ENCODE measurements at regions not wholly inside any gene's neighbourhood (a gene's known extent, or its start where the extent isn't known, plus 50 kb on each side); places are given as distances from the start of the nearest gene placed in this dataset.

- Histone ChIP-seq H3K36me3 (ENCODE audit: insufficient read depth, low read length) (no peaks in the 10 kb centered on the region), H3K27ac (ENCODE audit: low read depth in 1 of 2, low read length in 2 of 2) (no peak overlapping the region), H3K9me3 (ENCODE audit: control insufficient read depth in 1 of 2, insufficient read depth in 1 of 2, low read length in 2 of 2) (no peaks in the 10 kb centered on the region), H3K4me1 (ENCODE audit: insufficient read depth, low read length) (no peaks in the 10 kb centered on the region), H3K4me3 (ENCODE audit: low read length) (no peak overlapping the region), H3K27me3 (ENCODE audit: control insufficient read depth in 1 of 2, insufficient read depth in 2 of 2, low read length in 2 of 2) (no peaks in the 10 kb centered on the region)
- Mint-ChIP-seq H3K27ac (no peak overlapping the region), H3K4me1 (ENCODE audit: low read depth) (no peaks in the 10 kb centered on the region), H3K4me3 (no peak overlapping the region), H3K9me3 (no peaks in the 10 kb centered on the region), H3K36me3 (ENCODE audit: low read depth) (no peaks in the 10 kb centered on the region), H3K27me3 (no peaks in the 10 kb centered on the region)
- CTCF ChIA-PET = no interaction called here
- DNase-seq = no peak
- POLR2A ChIA-PET = no interaction called here
- intact Hi-C loops (cut with DNase I, micrococcal nuclease) = no loop called here
- TF ChIP-seq CTCF (IDR thresholded peaks at IDR 0.05) = no peak
- no peak for ATAC-seq (ENCODE audit: poor library complexity)
Measured at GRCh38 chr2:146917431-146918042, 927.3 kb upstream of the ACVR2A start.

- H3K27me3 ChIP-seq (ENCODE audit: control insufficient read depth in 1 of 2, insufficient read depth in 2 of 2, low read length in 2 of 2) = no peaks in the 10 kb centered on the region
- H3K4me1 Mint-ChIP-seq (ENCODE audit: low read depth) = no peaks in the 10 kb centered on the region
- ATAC-seq (ENCODE audit: poor library complexity) (no peak), DNase-seq (no peak)
- H3K4me3 ChIP-seq (ENCODE audit: low read length) = no peak overlapping the region
- ChIA-PET CTCF (no interaction called here), POLR2A (no interaction called here)
- H3K4me1 ChIP-seq (ENCODE audit: insufficient read depth, low read length) = no peaks in the 10 kb centered on the region
- H3K9me3 ChIP-seq (ENCODE audit: control insufficient read depth in 1 of 2, insufficient read depth in 1 of 2, low read length in 2 of 2) = no peaks in the 10 kb centered on the region
- H3K9me3 Mint-ChIP-seq = no peaks in the 10 kb centered on the region
- H3K27me3 Mint-ChIP-seq = no peaks in the 10 kb centered on the region
- no peak overlapping the region for H3K27ac ChIP-seq (ENCODE audit: low read depth in 1 of 2, low read length in 2 of 2)
- H3K36me3 Mint-ChIP-seq (ENCODE audit: low read depth) = no peaks in the 10 kb centered on the region
- no peaks in the 10 kb centered on the region for H3K36me3 ChIP-seq (ENCODE audit: insufficient read depth, low read length)
- no peak for TF ChIP-seq CTCF (IDR thresholded peaks at IDR 0.05)
- intact Hi-C loops (cut with DNase I, micrococcal nuclease) = no loop called here
- H3K27ac Mint-ChIP-seq = no peak overlapping the region
- no peak overlapping the region for H3K4me3 Mint-ChIP-seq
Measured at GRCh38 chr2:146916914-146917313, 927.9 kb upstream of the ACVR2A start.

GRCh38 chr2:146913476-146913875, 931.4 kb upstream of the ACVR2A start:
- DNase-seq (no peak), ATAC-seq (ENCODE audit: poor library complexity) (no peak)
- no peak overlapping the region for H3K4me3 Mint-ChIP-seq
- no peaks in the 10 kb centered on the region for H3K4me1 Mint-ChIP-seq (ENCODE audit: low read depth)
- H3K27me3 Mint-ChIP-seq = no peaks in the 10 kb centered on the region
- Histone ChIP-seq H3K4me3 (ENCODE audit: low read length) (no peak overlapping the region), H3K27ac (ENCODE audit: low read depth in 1 of 2, low read length in 2 of 2) (no peak overlapping the region), H3K27me3 (ENCODE audit: control insufficient read depth in 1 of 2, insufficient read depth in 2 of 2, low read length in 2 of 2) (no peaks in the 10 kb centered on the region), H3K4me1 (ENCODE audit: insufficient read depth, low read length) (no peaks in the 10 kb centered on the region), H3K9me3 (ENCODE audit: control insufficient read depth in 1 of 2, insufficient read depth in 1 of 2, low read length in 2 of 2) (no peaks in the 10 kb centered on the region), H3K36me3 (ENCODE audit: insufficient read depth, low read length) (no peaks in the 10 kb centered on the region)
- no peak overlapping the region for H3K27ac Mint-ChIP-seq
- POLR2A ChIA-PET = no interaction called here
- H3K9me3 Mint-ChIP-seq = peaks cover 4% of the 10 kb centered on the region
- no peak for TF ChIP-seq CTCF (IDR thresholded peaks at IDR 0.05)
- H3K36me3 Mint-ChIP-seq (ENCODE audit: low read depth) = no peaks in the 10 kb centered on the region
- CTCF ChIA-PET = no interaction called here
- intact Hi-C loops (cut with DNase I, micrococcal nuclease) = no loop called here
